Omental fat pad (tissue), 3 donors: ENCODE measurements at regions not wholly inside any gene's neighbourhood (a gene's known extent, or its start where the extent isn't known, plus 50 kb on each side); places are given as distances from the start of the nearest gene placed in this dataset.

ENCODE experiments used
- ATAC-seq: fragments of 150-250 bp; one replicate; pipeline ENCODE4 v1.9.1; 2016; ENCODE audit warnings: mild to moderate bottlenecking, moderate library complexity; ENCODE audit not compliant: low FRiP score
- DNase-seq: peaks from one replicate; pipeline ENCODE4 v3.0.0-alpha.2; 2019; ENCODE audit warnings: low spot score
- CTCF ChIP-seq, 3 donors: fragments of 450-650 bp; IDR thresholded peaks; one replicate each; pipeline ENCODE4 v1.5.1; 2016 to 2017; ENCODE audit warnings: antibody characterized with exemption in 3 of 3, mild to moderate bottlenecking in 3 of 3, moderate library complexity in 2 of 3

- no peak for TF ChIP-seq CTCF (IDR thresholded peaks at IDR 0.05)
- DNase-seq (no peak), ATAC-seq (no peak)
Observed at GRCh38 chr11:25961539-25961938, 370.4 kb upstream of the ANO3 start.

- DNase-seq = no peak
- no peak for ATAC-seq
- TF ChIP-seq CTCF (IDR thresholded peaks at IDR 0.05) = no peak
Observed at GRCh38 chr11:25970726-25971508, 361.0 kb upstream of the ANO3 start.

- ATAC-seq = no peak
- no peak for DNase-seq
- no peak for TF ChIP-seq CTCF (IDR thresholded peaks at IDR 0.05)
Observed at GRCh38 chr11:25980091-25980490, 351.8 kb upstream of the ANO3 start.

GRCh38 chr11:25981998-25982397 is 349.9 kb upstream of the ANO3 start:
- TF ChIP-seq CTCF (IDR thresholded peaks at IDR 0.05) = no peak
- DNase-seq (no peak), ATAC-seq (peak; percentile 64)

GRCh38 chr11:25983280-25983679 is 348.6 kb upstream of the ANO3 start:
- ATAC-seq (no peak), DNase-seq (no peak)
- TF ChIP-seq CTCF (IDR thresholded peaks at IDR 0.05) = no peak

- no peak for ATAC-seq
- DNase-seq = no peak
- TF ChIP-seq CTCF (IDR thresholded peaks at IDR 0.05) = no peak
Observed at GRCh38 chr11:25988178-25988577, 343.8 kb upstream of the ANO3 start.

- DNase-seq (no peak), ATAC-seq (no peak)
- TF ChIP-seq CTCF (IDR thresholded peaks at IDR 0.05) = no peak
Observed at GRCh38 chr11:25990406-25990805, 341.5 kb upstream of the ANO3 start.
